HG02981 (cell line): ENCODE measurements at regions not wholly inside any gene's neighbourhood (a gene's known extent, or its start where the extent isn't known, plus 50 kb on each side); places are given as distances from the start of the nearest gene placed in this dataset.

Experiments
- ATAC-seq: cut with Tn5 transposase; IDR thresholded peaks from one replicate; pipeline ENCODE4 v1.9.1; 2021; ENCODE audit warnings: mild to moderate bottlenecking, moderate library complexity; ENCODE audit not compliant: unreplicated experiment

DNA sequence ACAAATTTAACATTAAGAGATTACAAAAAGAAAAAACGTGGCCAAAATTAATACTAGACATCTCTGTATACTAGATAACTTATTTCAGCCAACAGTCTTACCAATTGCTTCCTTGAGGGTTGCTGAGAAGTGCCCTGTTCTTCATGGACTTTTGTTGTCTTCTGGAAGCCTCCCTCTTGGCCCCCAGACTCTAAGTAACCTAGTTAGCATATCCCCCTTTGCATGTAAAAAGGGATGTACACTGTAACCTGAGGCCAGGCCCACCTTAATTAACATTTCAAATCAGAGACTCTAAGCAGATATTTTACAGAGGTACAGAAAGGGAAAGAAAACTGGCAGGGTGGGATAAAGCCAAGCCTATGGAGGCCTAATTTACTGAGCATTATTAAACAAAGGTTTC lies 1047.3 kb downstream of the ADGRL2 start:
- no peak for ATAC-seq

DNA sequence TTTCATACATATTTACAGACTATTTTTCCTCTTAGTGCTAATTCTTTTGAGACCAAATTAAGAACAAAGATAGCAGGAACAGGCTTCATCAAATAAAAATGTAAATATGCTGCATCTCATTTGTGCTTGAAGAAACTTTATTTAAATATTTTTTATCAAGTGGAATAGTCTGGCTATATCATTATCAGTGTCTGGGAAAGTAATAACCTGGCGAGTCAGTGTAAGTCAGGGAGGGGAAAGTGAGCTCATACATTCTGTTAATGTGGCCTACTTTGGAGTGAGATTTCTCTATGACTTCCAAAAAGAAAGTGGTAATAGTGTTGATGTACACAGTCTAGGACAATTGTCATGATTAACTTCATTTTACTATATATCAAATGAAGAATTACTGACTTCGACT lies 1045.1 kb downstream of the ADGRL2 start:
- ATAC-seq = no peak

DNA sequence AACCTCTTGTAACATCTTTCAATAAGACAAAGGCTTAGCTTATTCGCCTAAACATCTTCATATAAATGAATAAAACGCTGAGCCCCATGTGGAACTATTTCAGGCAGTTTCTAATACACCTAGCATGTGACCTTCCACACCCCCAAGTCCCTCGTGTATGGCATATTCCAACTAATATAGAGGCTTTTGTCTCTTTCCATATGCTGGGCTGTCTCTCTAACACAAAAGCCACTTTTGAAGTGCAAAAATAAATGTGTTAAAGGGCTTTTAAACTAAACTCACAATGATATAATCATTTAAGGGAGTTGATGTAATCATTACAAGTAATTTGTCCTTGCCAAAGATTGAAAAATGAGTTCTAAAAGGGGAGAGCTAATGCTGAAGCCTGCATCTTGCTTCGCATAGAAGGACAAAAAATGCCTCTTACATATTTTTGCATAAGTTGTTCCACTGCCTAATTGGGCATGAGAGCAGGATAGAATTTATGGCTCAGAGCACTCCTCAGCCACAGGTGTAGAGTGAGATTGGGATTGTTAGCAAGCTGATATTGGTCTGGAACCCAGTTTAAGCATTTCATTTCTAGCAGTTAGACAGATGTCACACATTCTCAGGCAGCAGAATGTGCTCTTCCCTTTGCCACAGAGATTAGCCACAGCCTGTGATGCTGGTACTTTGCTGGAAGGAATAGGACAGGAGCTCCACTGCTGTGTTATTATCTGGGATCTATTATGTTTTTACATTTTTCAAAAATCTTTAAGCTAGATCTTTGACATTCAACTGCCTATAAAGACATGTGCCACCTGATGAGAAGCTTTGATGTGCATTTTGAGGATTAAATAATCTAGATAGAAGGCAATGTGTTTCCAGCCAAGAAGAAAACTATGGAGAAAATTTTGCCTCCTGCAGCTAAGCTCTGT lies 1044.4 kb downstream of the ADGRL2 start:
- ATAC-seq = no peak

DNA sequence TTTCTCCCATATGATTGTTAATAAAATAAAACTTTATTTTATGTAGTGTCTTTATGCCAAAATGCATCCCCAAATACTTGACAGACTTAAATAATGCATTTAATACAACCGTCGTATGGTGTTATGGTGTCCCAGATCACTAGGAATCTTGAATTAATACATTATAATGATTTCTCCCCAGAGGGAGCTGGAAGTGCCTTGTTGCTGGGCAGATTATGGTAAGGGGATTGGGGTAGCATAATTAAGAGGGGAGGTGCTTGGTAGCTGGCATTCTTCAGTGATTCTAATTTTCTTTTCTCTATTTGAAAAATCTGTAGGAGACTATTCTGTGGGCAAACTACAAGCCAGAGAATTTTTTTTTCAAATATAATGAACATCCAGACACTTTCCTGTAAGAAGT lies 1043.7 kb downstream of the ADGRL2 start:
- no peak for ATAC-seq

DNA sequence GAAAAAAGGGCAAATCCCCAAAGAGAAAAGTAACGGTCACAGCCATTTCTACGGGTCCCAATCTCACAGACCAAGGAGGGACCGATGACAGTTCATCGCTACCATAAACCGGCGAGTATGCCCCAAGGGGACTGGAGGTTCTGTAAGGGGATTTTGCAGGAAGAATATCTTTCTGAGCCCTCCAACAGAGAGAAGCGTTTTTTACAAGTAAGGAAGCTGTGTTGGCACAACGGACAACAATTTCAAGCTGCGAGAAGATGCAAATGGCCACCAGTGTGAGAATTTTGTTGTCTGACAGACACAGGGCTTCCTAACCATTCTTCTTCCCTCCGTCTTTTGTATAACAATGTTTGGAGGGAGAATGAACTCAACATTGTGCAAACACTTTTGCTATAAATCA lies 1043.1 kb downstream of the ADGRL2 start:
- ATAC-seq = no peak

DNA sequence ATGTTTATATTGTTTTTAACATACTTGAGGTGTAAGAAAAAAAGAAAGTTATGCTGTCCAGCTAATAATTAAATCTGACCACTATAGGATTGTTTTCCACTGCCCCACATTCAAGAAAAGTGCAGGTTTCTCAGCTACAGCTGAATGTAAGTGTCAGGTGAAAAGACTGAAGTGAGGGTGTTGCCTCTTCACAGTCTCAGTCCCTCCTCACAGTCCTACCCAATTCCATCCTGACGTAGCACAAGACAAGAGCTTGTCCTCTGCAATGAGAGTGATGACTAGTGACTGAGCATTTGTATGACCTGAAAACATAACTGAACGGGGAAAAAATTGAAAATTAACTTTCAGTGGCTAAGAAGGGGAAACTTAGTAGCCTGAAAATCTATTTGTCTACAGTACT lies 1039.5 kb downstream of the ADGRL2 start:
- no peak for ATAC-seq

DNA sequence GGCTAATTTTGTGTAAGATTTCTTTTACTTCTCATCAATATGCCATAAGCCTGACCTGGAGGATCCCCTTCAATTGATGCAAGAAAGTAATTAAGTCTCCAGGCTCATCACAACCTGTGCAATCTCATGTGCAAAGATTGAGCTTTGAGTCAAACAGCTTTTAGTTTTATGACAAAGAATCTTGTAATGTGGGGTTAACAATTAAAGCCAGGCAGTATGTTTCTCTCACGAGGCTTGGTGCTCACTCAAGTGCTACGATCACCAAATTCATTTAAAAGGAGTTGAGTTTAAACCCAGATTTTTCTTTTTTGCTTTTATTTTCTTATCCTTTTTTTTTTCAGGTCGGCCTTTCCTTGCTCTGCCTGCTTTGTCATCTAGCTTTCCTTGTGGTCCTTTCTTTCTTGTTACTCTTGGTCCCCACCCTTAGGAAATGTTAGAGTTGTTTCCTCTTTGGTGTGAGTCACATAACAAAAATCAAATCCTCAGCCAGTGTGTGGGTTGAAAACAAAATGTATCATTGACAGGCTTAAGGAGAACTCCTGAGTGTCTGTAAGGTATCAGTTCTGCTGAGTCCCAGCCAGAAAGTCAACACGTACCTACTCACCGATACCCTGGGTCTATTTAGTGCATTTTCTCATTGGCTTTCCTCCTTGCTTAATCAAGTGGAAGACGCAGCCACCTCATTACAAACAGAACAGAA lies 1037.2 kb downstream of the ADGRL2 start:
- ATAC-seq = no peak

DNA sequence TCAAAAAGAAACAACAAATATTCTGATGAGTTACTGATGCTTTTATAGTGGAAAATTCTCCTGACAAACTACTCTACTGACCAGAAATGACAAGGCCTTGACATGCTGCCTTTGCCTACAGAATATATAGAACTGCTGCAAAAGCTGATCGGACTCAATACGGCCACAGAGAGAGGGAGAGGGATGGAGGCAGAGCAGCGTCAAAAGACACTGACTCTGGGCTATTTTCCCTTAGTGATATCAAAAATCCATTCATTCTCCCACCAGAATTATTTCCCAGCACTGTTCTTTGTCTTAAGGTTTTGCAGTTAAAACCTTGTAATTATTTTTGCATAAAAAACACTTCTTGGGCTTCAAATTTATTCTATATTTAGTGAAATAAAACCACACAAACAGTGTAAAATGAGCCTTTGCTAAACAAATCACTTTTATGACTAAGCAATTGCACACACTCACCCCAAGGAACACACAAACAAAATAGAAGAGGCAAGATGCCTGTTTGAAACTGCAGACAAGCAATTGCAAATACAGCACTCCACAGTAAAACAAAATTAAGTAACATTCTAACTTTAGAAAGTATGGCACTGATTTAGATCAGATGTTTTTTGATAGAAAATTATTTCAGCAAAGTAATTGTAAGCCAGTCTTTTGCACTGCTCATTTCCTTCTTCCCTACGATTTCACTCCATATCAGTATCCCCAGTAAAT lies 1036.4 kb downstream of the ADGRL2 start:
- ATAC-seq = no peak

DNA sequence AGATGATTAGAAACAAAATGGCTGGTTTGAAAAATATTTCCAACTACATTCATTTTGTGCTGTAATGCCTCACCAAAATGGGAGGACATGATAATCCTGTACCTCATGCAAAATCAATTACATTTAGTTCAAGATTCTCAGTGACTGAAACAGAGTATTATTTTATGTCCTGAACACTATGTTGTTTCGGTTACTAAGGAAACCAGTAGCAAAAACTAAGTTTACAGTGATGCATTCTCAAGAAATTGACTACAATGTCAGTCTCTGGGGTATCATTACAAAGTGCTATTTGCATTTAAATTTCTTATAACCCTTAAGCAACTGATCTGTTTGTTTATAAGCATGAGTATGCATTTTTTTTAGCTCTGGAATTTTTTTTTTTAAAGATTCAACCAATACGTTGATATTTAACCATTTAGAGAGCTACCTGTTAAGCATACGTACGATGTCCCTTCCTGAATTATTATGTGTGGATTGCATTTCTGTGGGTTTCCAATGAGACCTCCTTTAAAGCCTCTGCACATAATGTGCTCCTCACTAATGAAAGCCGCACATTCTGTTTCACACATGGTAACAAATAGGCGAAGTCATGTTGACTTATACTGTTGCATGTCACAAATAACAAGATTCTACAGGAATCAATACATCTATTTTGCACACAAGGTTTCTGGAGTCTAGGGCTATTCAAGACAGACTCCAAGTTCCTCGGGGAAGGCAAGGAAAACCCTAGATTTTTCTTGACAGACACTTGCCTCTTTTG lies 1035.7 kb downstream of the ADGRL2 start:
- no peak for ATAC-seq

DNA sequence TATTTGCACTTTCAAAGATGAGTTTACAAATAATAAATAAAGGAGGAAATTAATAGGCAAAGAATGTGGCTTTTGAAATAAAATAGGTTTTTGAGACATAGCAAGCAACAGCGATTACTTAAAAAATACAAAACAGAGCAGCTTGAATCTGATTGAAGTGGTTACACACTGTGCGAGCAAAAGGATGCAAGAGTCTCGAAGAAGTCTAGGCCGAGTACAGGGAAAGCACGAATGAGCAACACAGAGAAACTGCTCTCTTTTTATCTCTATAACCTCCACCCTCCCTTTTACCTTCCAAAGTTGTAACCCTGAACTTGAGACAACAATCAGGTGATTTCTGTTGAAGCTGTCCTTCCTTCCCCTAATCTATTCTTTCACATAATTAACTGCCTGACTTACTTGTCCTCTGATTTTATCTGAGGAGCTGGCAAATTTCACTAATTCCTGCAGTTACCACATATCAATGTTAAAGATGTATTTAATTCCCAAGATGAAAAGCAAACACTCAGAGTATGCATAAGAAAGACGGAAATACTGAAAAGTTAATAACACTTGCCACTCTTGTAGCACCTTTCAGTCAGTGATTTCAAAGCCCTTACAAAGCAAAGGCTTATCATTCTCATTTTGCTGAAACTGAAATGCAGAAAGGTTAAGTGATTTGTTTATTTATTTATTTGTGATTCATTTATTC lies 1030.1 kb downstream of the ADGRL2 start:
- no peak for ATAC-seq

DNA sequence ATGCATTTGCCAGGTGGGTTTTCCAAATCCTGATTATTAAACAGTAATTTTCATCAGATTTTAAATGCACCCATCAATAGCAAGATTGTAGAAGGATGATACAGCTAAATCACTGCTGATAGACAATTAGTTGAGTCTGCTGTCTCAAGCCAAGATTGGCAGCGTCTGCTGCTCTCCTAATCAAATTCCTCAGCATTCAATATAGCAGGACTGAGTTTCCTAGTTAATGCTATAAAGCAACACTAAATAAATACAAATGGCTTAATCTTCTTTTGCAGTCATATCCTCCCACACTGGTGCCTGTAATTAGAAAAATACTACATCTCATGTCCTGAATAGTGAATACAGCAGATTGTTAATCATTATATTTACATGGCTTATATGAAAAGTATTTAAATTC lies 1028.8 kb downstream of the ADGRL2 start:
- no peak for ATAC-seq

DNA sequence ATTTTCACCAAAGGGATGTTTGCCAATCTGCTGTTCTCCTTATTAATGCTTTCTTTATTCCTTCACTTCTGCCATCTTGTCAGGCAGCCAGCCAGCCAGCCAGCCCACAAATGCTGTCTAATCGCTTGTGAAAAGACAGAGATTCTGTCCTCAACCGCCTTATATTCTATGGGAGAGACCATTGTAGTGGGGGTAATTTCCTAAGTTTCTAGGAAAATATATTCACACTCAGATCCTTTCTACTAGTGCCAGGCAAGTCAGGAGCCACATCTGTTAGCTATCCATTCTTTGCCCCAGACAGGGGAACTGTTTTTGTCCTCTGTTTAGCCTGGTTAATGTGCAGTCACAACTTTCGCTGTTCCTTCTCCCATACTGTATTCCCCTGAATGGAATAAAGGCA lies 1023.1 kb downstream of the ADGRL2 start:
- no peak for ATAC-seq

DNA sequence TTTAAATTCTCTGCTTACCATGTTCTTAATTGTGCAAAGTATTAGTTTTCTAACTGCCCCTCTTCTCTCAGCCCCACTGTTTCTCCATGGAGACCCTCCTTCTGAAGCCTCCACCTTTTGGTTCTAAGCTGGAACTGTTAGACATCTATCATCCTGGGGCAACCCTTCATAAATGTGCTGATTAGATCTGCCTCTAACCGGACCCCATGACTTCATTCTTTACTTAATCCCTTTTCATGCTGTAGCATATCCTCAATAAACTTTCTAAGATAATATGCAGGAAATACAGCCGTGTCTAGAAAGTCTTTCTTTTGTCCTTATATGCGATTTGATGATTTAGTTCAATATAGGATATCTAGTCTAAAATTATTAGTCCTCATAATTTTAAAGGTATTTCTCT lies 1020.1 kb downstream of the ADGRL2 start:
- no peak for ATAC-seq

DNA sequence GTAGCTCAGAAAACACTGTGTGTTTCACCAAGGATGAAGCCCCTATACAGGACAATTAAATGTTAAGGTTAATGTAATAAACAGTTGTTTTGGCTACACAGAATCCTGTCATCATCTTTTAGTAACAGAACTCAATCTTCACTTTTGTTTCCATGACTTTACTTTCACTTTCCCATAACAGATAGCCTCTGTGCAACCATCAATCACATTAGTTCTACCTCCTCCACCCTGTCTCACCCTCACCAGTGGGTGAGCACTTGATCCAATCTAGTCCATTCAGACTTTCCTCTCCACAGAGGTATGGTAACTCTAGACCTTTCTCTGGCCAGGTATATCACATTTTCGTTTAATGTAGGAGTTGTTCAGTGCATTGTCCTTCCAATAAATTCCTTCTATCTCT lies 1018.5 kb downstream of the ADGRL2 start:
- ATAC-seq = peak; percentile 57

DNA sequence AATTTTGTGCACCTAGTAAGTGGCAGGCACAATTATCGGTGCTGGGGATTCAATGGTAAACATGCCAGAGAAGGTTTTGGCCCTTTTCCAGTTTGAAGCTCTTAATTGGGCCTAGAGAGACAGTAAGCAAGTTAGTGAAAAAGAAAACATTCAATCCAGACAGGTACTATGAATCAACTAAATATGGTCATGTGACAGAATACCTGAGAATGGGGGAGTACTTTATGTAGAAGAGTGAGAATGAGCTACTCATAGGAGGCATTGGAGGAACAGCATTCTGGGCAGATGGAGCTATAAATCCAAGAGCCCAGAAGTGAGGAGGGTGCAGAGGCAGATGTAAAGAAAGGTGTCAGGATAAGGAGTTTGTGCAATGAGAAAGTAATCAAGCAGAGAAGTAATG lies 1017.9 kb downstream of the ADGRL2 start:
- ATAC-seq = no peak

DNA sequence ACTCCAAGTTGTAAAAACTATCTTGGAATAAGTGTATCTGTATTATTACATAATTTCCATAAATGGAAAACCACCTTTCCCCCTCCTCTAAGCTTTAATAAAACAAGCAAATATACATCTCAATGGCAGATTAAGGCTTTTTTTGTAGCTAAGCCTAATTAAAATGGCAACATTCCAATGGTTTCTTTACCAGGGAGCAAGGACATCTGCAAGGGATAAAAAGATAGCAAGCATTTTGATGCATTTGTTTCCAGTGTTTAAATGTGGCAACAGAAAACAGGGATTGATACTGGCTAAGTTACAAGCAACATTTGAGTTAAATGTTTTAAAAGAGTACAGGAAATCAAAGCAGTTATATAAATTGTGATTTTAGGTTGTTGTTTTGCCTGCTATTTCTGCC lies 1012.7 kb downstream of the ADGRL2 start:
- no peak for ATAC-seq

DNA sequence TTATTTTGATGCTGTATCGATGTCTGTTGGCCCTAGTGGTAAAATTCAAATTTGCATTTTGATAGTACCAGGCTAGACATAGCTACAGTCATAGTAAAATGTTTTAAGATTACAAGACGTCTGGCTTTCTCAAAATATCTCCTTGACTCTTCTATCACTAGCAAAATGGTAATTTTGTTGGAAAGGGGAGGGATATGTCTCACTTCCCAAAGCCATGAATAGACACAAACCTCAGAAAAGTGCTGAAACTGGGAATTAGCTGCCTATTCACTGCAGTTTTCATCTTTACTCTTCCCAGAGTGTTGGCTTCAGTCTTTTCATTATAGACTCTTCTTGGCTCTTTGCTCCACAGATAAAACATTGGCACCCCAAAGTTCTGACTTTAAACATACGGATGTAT lies 1009.9 kb downstream of the ADGRL2 start:
- ATAC-seq = no peak

DNA sequence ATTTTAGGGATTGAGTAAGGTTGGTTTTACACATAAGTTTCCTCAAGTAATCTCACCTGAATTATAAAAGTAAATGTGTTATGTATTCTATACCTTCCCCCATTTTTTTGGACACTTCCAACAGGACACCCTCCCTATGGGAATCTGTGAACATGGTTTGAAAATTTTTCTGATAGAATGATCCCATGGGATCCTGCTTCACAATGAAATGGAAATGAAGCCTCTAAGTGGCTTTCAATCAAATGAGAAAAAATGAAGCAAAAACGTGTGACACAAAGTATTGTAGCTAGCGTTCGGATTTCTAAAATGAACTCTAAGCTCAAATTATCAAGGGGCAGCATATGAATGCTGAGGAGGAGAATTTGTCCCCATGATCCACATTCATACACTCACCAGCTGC lies 1006.8 kb downstream of the ADGRL2 start:
- no peak for ATAC-seq

DNA sequence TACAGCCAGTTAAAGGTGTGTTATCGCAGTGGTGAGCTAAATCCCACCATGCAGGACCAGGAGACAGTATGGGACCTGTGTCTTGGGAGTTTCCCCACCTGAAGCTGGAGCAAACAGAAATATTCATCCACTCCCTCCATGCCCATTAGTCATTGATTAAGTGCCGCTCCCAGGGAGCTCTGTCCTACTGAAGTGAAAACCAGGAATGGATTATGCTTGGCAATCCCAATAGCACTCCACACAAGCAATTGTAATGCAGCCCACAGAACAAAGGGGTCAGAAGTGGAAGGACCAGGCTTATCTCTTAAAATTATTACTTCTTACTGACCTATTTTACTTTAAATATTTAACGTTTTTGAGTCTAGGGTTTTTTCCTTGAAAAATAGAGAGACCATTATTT lies 1005.4 kb downstream of the ADGRL2 start:
- no peak for ATAC-seq

DNA sequence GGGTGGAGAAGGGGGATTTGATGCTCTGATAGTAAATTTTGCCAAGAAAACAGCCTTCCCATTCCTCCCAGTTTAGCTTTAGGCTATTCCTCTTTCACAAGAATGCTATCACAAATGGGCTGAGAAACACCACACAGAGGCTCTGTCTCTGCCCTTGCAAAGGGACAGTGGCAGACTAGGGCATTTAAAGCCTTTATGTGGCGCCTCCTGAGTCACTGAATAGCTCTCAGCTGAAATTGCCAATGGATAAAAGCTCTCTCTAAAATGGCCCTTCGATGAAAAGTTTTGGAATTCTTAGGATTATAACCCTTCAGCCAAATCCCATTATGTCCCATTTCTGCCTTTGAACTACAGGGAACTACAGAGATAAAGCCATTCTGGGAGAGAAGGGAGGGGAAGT lies 1000.4 kb downstream of the ADGRL2 start:
- ATAC-seq = no peak
